ENCODE measurements at regions not wholly inside any gene's neighbourhood (a gene's known extent, or its start where the extent isn't known, plus 50 kb on each side); places are given as distances from the start of the nearest gene placed in this dataset.
"Not testable (repeated sequence)": the region's sequence is repeated elsewhere in the genome, so short reads cannot be mapped to it uniquely, and the experiment has no call there.

- Mint-ChIP-seq H3K9me3 (no peaks in the 10 kb centered on the region), H3K4me1 (ENCODE audit: low read depth) (no peaks in the 10 kb centered on the region), H3K36me3 (ENCODE audit: low read depth) (no peaks in the 10 kb centered on the region), H3K27ac (no peak overlapping the region), H3K27me3 (peaks cover 37% of the 10 kb centered on the region), H3K4me3 (no peak overlapping the region)
These were observed 185.4 kb downstream of the SEC23IP start for GRCh38 chr10:120077707-120078492.

DNA sequence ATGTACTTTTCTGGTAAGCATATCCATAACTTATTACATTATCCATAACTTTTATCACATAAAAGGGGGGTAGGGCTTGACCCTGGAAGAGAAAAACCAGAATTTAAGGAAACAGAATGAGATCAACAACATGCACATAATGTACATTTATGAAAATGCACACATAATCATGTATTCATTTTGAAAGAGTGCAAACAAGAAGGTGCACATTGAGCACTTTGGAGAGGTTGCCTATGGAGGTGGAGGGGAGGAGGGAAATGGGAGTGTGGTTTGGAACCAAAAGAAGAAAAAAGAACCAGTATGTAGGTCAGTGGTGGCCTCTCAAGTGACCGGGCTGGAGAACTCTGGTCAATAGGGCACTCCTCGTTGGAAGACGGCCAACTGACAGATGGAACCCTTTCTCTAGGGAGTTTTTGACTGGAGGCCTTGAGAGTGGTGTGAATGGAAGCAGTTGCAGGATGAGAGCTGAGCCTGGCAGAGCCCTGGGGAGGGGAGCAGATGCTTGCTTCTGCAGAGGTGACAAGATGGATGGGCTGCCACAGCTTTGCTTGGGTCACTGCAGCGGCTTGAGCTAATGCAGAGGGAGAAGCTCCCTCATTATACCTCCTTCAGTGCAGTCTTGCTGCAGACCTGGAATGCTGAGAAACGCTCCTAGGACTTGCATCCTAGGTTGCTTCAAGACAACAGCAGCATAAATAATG, 192.7 kb downstream of the SEC23IP start:
- H3K4me3 Mint-ChIP-seq, result no peak overlapping the region
- H3K9me3 Mint-ChIP-seq, result peaks cover 4% of the 10 kb centered on the region
- no peaks in the 10 kb centered on the region for H3K36me3 Mint-ChIP-seq (ENCODE audit: low read depth)
- no peaks in the 10 kb centered on the region for H3K4me1 Mint-ChIP-seq (ENCODE audit: low read depth)
- no peak overlapping the region for H3K27ac Mint-ChIP-seq
- peaks cover 31% of the 10 kb centered on the region for H3K27me3 Mint-ChIP-seq

GRCh38 chr10:120086066-120086465, 193.5 kb downstream of the SEC23IP start:
- peaks cover 4% of the 10 kb centered on the region for H3K9me3 Mint-ChIP-seq
- H3K4me3 Mint-ChIP-seq, result no peak overlapping the region
- H3K27me3 Mint-ChIP-seq, result peaks cover 31% of the 10 kb centered on the region
- no peak overlapping the region for H3K27ac Mint-ChIP-seq
- no peaks in the 10 kb centered on the region for H3K36me3 Mint-ChIP-seq (ENCODE audit: low read depth)
- H3K4me1 Mint-ChIP-seq (ENCODE audit: low read depth), result no peaks in the 10 kb centered on the region

- Mint-ChIP-seq H3K4me1 (ENCODE audit: low read depth) (no peaks in the 10 kb centered on the region), H3K27me3 (peaks cover 25% of the 10 kb centered on the region)
These were observed 194.6 kb downstream of the SEC23IP start for GRCh38 chr10:120087109-120087508.

DNA sequence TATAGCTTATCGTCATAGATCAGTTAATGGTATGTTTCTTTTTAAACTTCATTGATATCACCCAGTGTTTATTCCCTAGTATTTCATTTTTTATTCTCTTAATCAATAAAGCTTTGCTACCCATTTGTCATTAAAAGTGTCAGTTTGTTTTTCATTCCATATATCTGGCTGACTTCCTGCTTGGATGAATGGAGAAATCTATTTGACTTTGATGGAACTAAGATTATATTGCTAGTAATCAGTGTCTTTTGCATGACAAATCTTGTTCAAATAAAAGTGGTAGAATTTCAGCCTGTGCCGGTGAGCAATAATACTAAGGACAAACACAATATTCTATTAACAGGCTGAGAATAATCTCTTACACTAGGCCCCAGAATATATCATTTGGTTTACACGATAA, 203.3 kb downstream of the SEC23IP start:
- H3K4me1 Mint-ChIP-seq (ENCODE audit: low read depth), result no peaks in the 10 kb centered on the region
- no peak overlapping the region for H3K4me3 Mint-ChIP-seq
- no peaks in the 10 kb centered on the region for H3K36me3 Mint-ChIP-seq (ENCODE audit: low read depth)
- H3K27me3 Mint-ChIP-seq, result no peaks in the 10 kb centered on the region
- H3K9me3 Mint-ChIP-seq, result no peaks in the 10 kb centered on the region
- H3K27ac Mint-ChIP-seq, result no peak overlapping the region

More at GRCh38 chr10:120087109-120087508, 194.6 kb downstream of the SEC23IP start:
- Mint-ChIP-seq H3K9me3 (peaks cover 4% of the 10 kb centered on the region), H3K36me3 (ENCODE audit: low read depth) (no peaks in the 10 kb centered on the region), H3K4me3 (no peak overlapping the region), H3K27ac (no peak overlapping the region)

DNA sequence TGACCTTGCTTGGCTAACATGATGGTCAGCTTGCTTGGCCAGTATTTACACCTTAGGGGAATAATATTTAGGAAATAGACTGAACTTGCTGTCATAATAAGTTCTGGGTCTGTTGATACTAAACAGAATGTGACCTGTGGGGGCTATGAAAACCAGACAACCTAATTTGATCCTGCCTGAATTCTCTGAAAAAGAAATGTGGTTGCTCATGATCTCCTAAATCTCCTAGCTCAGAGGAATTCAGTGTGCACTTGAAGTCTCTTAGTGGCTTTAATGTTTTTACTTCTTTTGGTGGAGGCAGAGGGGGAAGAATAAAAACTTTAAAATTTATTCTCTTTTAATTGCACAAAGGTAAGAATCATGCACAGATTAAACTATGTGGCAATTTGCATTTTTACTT, 205.2 kb downstream of the SEC23IP start:
- Mint-ChIP-seq H3K9me3 (no peaks in the 10 kb centered on the region), H3K36me3 (ENCODE audit: low read depth) (no peaks in the 10 kb centered on the region), H3K4me1 (ENCODE audit: low read depth) (no peaks in the 10 kb centered on the region), H3K27me3 (no peaks in the 10 kb centered on the region), H3K4me3 (no peak overlapping the region), H3K27ac (no peak overlapping the region)

DNA sequence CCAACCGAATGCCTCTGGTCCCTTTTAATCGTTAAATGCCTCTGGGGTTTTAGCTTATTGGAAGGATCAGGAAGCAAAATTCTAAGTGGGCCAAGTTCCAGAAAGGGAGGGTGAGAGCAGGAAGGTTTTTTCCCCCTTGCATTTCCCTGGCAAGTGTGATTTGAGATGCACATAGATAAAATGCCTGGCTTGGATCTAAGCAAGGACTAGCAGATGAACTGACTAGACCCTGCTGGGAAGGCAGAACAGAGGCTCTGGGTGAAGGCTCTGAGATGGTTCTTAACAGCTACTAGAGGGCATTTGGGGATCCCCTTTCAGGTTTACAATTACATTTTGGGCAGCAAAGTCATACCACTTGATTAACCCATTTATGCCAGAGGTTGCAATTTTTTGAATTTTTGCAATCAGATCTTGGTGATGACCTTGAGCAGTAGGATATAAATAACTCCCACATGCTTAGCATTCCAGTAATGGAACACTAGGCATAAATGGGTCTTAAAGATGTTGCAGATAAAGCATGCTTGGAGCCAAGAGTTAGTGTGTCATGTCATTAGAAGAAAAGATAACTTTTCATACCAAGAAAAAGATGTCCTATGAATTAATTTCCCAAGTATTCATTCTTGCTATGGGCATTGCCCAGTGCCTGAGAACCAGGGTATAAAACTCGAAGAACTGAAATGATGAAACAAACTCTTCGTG, 205.9 kb downstream of the SEC23IP start:
- Mint-ChIP-seq H3K27ac (no peak overlapping the region), H3K9me3 (no peaks in the 10 kb centered on the region)

DNA sequence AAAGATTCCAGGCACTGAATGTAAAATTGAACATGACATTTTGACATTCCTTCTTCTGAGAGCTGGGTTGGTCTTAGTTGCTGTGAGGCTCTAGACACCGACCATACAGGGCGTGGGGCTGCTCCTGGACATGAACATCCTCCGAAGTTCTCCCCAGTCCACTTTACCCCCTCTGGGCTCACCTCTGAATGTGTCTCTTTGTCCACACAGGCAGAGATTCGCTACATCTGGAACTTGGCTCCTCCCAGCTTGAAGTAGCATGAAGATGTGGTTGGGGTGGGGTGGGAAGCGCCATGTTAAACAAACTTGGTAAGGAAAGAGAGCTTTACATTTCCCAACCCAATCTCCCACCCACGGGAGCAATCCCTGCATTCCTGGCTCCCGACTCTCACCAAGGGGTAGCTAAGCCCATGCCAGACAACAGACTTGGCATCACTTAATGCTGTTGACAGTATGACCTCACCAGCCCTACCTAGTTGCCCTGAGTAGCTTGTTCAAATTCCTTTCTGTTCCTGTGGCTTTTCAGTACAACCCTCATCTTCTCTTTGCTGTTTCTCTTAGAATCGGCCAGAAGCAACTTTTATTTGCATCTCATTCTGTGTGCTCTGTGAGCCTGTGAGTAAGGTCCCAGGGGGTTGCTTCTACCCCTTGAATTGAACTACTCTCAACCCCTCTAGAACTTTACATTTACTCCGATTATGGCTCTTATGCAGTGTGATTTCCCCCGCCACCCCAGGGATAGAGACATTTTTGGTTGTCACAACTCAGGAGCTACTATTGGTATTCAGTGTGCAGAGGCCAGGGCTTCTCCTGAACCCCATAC, 211.4 kb downstream of the SEC23IP start:
- peaks cover 7% of the 10 kb centered on the region for H3K27me3 Mint-ChIP-seq

More for the DNA sequence above, 205.9 kb downstream of the SEC23IP start:
- H3K27me3 Mint-ChIP-seq, result no peaks in the 10 kb centered on the region
- no peak overlapping the region for H3K4me3 Mint-ChIP-seq
- no peaks in the 10 kb centered on the region for H3K4me1 Mint-ChIP-seq (ENCODE audit: low read depth)
- H3K36me3 Mint-ChIP-seq (ENCODE audit: low read depth), result no peaks in the 10 kb centered on the region

GRCh38 chr10:120105001-120105400, 212.5 kb downstream of the SEC23IP start:
- Mint-ChIP-seq H3K9me3 (no peaks in the 10 kb centered on the region), H3K4me3 (no peak overlapping the region), H3K27ac (no peak overlapping the region), H3K36me3 (ENCODE audit: low read depth) (no peaks in the 10 kb centered on the region), H3K4me1 (ENCODE audit: low read depth) (no peaks in the 10 kb centered on the region), H3K27me3 (peaks cover 7% of the 10 kb centered on the region)

More for the DNA sequence above, 211.4 kb downstream of the SEC23IP start:
- no peaks in the 10 kb centered on the region for H3K4me1 Mint-ChIP-seq (ENCODE audit: low read depth)
- H3K27ac Mint-ChIP-seq, result no peak overlapping the region
- no peak overlapping the region for H3K4me3 Mint-ChIP-seq
- no peaks in the 10 kb centered on the region for H3K9me3 Mint-ChIP-seq
- H3K36me3 Mint-ChIP-seq (ENCODE audit: low read depth), result no peaks in the 10 kb centered on the region

- Mint-ChIP-seq H3K27me3 (peaks cover 7% of the 10 kb centered on the region), H3K27ac (no peak overlapping the region), H3K36me3 (ENCODE audit: low read depth) (no peaks in the 10 kb centered on the region), H3K4me3 (no peak overlapping the region), H3K9me3 (no peaks in the 10 kb centered on the region), H3K4me1 (ENCODE audit: low read depth) (no peaks in the 10 kb centered on the region)
These were observed 213.0 kb downstream of the SEC23IP start for GRCh38 chr10:120105492-120105891.

GRCh38 chr10:120108916-120109315, 216.4 kb downstream of the SEC23IP start:
- Mint-ChIP-seq H3K9me3 (no peaks in the 10 kb centered on the region), H3K36me3 (ENCODE audit: low read depth) (no peaks in the 10 kb centered on the region), H3K27ac (no peak overlapping the region), H3K27me3 (peaks cover 11% of the 10 kb centered on the region), H3K4me1 (ENCODE audit: low read depth) (no peaks in the 10 kb centered on the region), H3K4me3 (no peak overlapping the region)

DNA sequence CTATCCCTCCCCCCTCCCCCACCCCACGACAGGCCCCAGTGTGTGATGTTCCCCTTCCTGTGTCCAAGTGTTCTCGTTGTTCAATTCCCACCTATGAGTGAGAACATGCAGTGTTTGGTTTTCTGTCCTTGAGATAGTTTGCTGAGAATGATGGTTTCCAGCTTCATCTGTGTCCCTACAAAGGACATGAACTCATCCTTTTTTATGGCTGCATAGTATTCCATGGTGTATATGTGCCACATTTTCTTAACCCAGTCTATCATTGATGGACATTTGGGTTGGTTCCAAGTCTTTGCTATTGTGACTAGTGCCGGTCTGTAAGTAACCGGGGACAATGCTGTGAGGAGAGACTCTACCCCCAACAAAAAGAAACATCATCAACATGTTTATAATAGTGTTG, 217.2 kb downstream of the SEC23IP start:
- not testable (repeated sequence) for H3K36me3 Mint-ChIP-seq (ENCODE audit: low read depth)

DNA sequence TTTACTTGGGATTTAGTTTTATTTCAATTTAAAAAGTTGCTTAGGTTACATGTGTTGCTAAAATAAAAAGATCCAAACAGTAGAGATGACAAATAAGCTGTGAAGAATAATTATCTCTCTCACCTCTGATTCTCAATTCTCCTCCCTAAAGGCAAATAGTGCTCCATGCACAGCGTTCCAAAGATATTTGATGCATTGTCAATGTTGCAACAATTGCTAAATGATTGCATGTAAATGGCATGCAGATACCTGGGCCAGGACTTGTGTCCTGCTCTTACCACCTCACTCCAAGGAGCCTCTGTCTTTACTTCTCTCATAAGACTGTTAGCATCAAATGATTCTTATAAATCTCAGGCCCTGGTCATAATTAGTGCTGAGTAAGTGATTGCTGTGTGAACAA, 217.7 kb downstream of the SEC23IP start:
- H3K4me3 Mint-ChIP-seq, result no peak overlapping the region
- H3K36me3 Mint-ChIP-seq (ENCODE audit: low read depth), result no peaks in the 10 kb centered on the region
- peaks cover 11% of the 10 kb centered on the region for H3K27me3 Mint-ChIP-seq
- no peaks in the 10 kb centered on the region for H3K9me3 Mint-ChIP-seq
- H3K4me1 Mint-ChIP-seq (ENCODE audit: low read depth), result no peaks in the 10 kb centered on the region
- H3K27ac Mint-ChIP-seq, result no peak overlapping the region

More for the DNA sequence above, 217.2 kb downstream of the SEC23IP start:
- H3K9me3 Mint-ChIP-seq; H3K27ac Mint-ChIP-seq; H3K4me1 Mint-ChIP-seq (ENCODE audit: low read depth); H3K4me3 Mint-ChIP-seq: not testable (repeated sequence)
- peaks cover 11% of the 10 kb centered on the region for H3K27me3 Mint-ChIP-seq

DNA sequence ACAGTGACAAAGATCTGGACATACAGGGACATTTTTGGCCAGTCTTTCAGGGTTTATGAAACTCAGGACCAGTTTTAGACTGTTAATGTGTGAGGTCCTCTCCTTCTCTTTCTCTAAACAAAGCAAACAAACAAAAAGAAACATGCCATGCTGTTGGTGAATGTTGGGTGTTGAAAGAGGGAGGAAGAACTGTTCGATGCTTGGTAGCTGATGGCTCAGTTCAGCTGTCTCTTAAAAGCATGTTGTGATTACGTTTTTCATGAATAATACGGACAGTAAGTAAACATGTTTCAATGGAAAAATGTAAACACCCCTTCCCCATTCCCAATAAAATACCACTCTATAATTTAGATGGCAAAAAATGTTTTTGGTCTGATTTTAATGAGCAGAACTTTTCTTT, 219.1 kb downstream of the SEC23IP start:
- Mint-ChIP-seq H3K4me3 (no peak overlapping the region), H3K27me3 (peaks cover 11% of the 10 kb centered on the region), H3K9me3 (no peaks in the 10 kb centered on the region), H3K4me1 (ENCODE audit: low read depth) (no peaks in the 10 kb centered on the region), H3K27ac (no peak overlapping the region), H3K36me3 (ENCODE audit: low read depth) (no peaks in the 10 kb centered on the region)
